SK-N-SH (cell line): ENCODE measurements at regions not wholly inside any gene's neighbourhood (a gene's known extent, or its start where the extent isn't known, plus 50 kb on each side); places are given as distances from the start of the nearest gene placed in this dataset.
A peak's percentile ranks its signal among the peaks of the same experiment; 100 is the strongest.

ENCODE experiments used
- CTCF ChIA-PET: fragments of 300-600, 350-600 bp; formaldehyde crosslinking; extraction: SDS; loops from one replicate; lab custom pipeline; 2021; lab: Yijun Ruan, JAX
- POLR2A ChIA-PET: fragments of 350-600 bp; sonication (Branson Sonifier 250); formaldehyde crosslinking; extraction: SDS; loops from one replicate; lab custom pipeline; 2020; ENCODE audit warnings: antibody characterized with exemption, inconsistent platforms; lab: Yijun Ruan, JAX
- DNase-seq: peaks from one replicate; pipeline ENCODE4 v3.0.0; 2012
- H2AFZ ChIP-seq: fragments of 200-600 bp; sonication (generic); 2 replicates; pipeline ENCODE4 v1.8.1; 2016; ENCODE audit warnings: antibody characterized with exemption, mild to moderate bottlenecking, low read depth
- H3F3A ChIP-seq: fragments of 200-600 bp; sonication (generic); replicated peaks from 2 replicates; pipeline ENCODE3; 2016; ENCODE audit warnings: antibody characterized with exemption, mild to moderate bottlenecking; ENCODE audit not compliant: insufficient read depth
- H3K27ac ChIP-seq, 2 experiments: fragments of 200-500 bp in 1 of 2; fragments of 200-600 bp in 1 of 2; sonication (Bioruptor generic) in 1 of 2; sonication (generic), shearing (Covaris generic) in 1 of 2; 2 replicates each; pipeline versions ENCODE4 v1.5.1 to v1.6.1; 2014 to 2016; ENCODE audit warnings: low read depth in 2 of 2, inconsistent platforms in 1 of 2, low read length in 1 of 2, mild to moderate bottlenecking in 1 of 2, mixed read lengths in 1 of 2
- H3K27me3 ChIP-seq: fragments of 200-600 bp; sonication (generic), shearing (Covaris generic); 2 replicates; pipeline ENCODE4 v1.6.1; 2016; ENCODE audit warnings: mixed run types; ENCODE audit not compliant: insufficient read depth
- H3K36me3 ChIP-seq, 2 experiments: fragments of 200-500 bp in 1 of 2; fragments of 200-600 bp in 1 of 2; sonication (Bioruptor generic) in 1 of 2; sonication (generic) in 1 of 2; replicated peaks in 1 of 2; 2 replicates each; pipeline versions ENCODE3 to v1.5.1; 2014 to 2016; ENCODE audit warnings: low read length in 1 of 2, mild to moderate bottlenecking in 1 of 2; ENCODE audit not compliant: insufficient read depth in 2 of 2, control insufficient read depth in 1 of 2
- H3K4me1 ChIP-seq, 2 experiments: fragments of 200-500 bp in 1 of 2; fragments of 200-600 bp in 1 of 2; sonication (Bioruptor generic) in 1 of 2; sonication (generic), shearing (Covaris generic) in 1 of 2; 2 replicates each; pipeline versions ENCODE4 v1.5.1 to v1.6.1; 2014 to 2016; ENCODE audit warnings: low read depth in 1 of 2, low read length in 1 of 2, mixed run types in 1 of 2; ENCODE audit not compliant: insufficient read depth in 2 of 2, control insufficient read depth in 1 of 2
- H3K4me2 ChIP-seq: fragments of 200-600 bp; sonication (generic), shearing (Covaris generic); 2 replicates; pipeline ENCODE4 v1.6.1; 2017; ENCODE audit warnings: mixed run types
- H3K4me3 ChIP-seq, 2 experiments: fragments of 200-500 bp in 1 of 2; fragments of 200-600 bp in 1 of 2; sonication (Bioruptor generic) in 1 of 2; sonication (generic), shearing (Covaris generic) in 1 of 2; 2 replicates each; pipeline versions ENCODE4 v1.5.1 to v1.8.1; 2014 to 2016; ENCODE audit warnings: low read depth in 2 of 2, inconsistent platforms in 1 of 2, low read length in 1 of 2, mild to moderate bottlenecking in 1 of 2, mixed read lengths in 1 of 2, moderate library complexity in 1 of 2
- H3K79me2 ChIP-seq: fragments of 200-600 bp; sonication (generic); 2 replicates; pipeline ENCODE4 v1.8.1; 2017; ENCODE audit warnings: mild to moderate bottlenecking; ENCODE audit not compliant: insufficient read depth
- H3K9ac ChIP-seq: fragments of 200-600 bp; sonication (generic); 2 replicates; pipeline ENCODE4 v1.6.1; 2017; ENCODE audit warnings: mixed run types
- H3K9me2 ChIP-seq: fragments of 200-600 bp; sonication (generic); 2 replicates; pipeline ENCODE4 v1.6.1; 2017; ENCODE audit warnings: mixed run types
- H3K9me3 ChIP-seq: fragments of 200-600 bp; sonication (generic); 2 replicates; pipeline ENCODE4 v1.6.1; 2017; ENCODE audit warnings: mixed run types, mild to moderate bottlenecking, moderate library complexity
- H4K20me1 ChIP-seq: fragments of 200-600 bp; sonication (generic); 2 replicates; pipeline ENCODE4 v1.6.1; 2017; ENCODE audit warnings: mild to moderate bottlenecking, mixed run types; ENCODE audit not compliant: insufficient read depth
- FOSL2 ChIP-seq: IDR thresholded peaks from 2 replicates; pipeline ENCODE4 v1.4.0; 2012; ENCODE audit warnings: low read depth, mild to moderate bottlenecking, moderate library complexity, borderline replicate concordance
- FOXJ3 ChIP-seq: sonication (generic); formaldehyde crosslinking; IDR thresholded peaks from 2 replicates; pipeline ENCODE4 v1.5.1; 2020; ENCODE audit warnings: mild to moderate bottlenecking, missing genetic modification reagents
- GABPA ChIP-seq: IDR thresholded peaks from 2 replicates; pipeline ENCODE4 v1.4.0; 2012; ENCODE audit warnings: low read depth, mild to moderate bottlenecking
- MAX ChIP-seq: IDR thresholded peaks from 2 replicates; pipeline ENCODE4 v1.4.0; 2012; ENCODE audit warnings: low read depth
- MEF2A ChIP-seq: IDR thresholded peaks from 2 replicates; pipeline ENCODE4 v1.4.0; 2012; ENCODE audit warnings: low read depth, borderline replicate concordance
- NFIC ChIP-seq: IDR thresholded peaks from 2 replicates; pipeline ENCODE4 v1.4.0; 2012; ENCODE audit warnings: borderline replicate concordance
- PBX3 ChIP-seq: IDR thresholded peaks from 2 replicates; pipeline ENCODE4; 2012
- POLR2AphosphoS5 ChIP-seq: IDR thresholded peaks from 2 replicates; pipeline ENCODE4 v1.6.1; 2012; ENCODE audit warnings: low read depth, low read length
- REST ChIP-seq: IDR thresholded peaks from 2 replicates; pipeline ENCODE4 v1.6.1; 2012; ENCODE audit warnings: mild to moderate bottlenecking, low read depth, low read length, moderate library complexity
- RXRA ChIP-seq: IDR thresholded peaks from 2 replicates; pipeline ENCODE4 v1.4.0; 2012; ENCODE audit warnings: low read depth, mild to moderate bottlenecking, borderline replicate concordance
- TAF1 ChIP-seq: IDR thresholded peaks from 2 replicates; pipeline ENCODE4 v1.6.1; 2012; ENCODE audit warnings: low read depth, mild to moderate bottlenecking, low read length, moderate library complexity, borderline replicate concordance
- USF1 ChIP-seq: IDR thresholded peaks from 2 replicates; pipeline ENCODE4 v1.4.0; 2012; ENCODE audit warnings: low read depth, borderline replicate concordance
- WGBS: methylation state at CpG from one replicate; pipeline ENCODE4 v1.1.6; 2017; ENCODE audit warnings: low lambda C conversion rate; 5-methylcytosine and 5-hydroxymethylcytosine counted together
- TF ChIP-seq, protein P1 (sequence below): fragments of 200-600 bp; sonication (generic); IDR thresholded peaks from 2 replicates; pipeline ENCODE4 v1.6.1; 2017; ENCODE audit warnings: antibody characterized with exemption, mild to moderate bottlenecking, moderate library complexity

- Histone ChIP-seq H3K79me2 (no peaks in the 10 kb centered on the region), H2AFZ (no peak overlapping the region), H3K27ac (no peak overlapping the region), H3F3A (no peaks in the 10 kb centered on the region), H3K9me2 (no peaks in the 10 kb centered on the region), H4K20me1 (no peaks in the 10 kb centered on the region), H3K9ac (no peak overlapping the region), H3K4me1 (no peaks in the 10 kb centered on the region; a peak in 1 of 4 replicates), H3K4me2 (no peak overlapping the region), H3K9me3 (no peaks in the 10 kb centered on the region), H3K4me3 (no peak overlapping the region), H3K36me3 (no peaks in the 10 kb centered on the region), H3K27me3 (no peaks in the 10 kb centered on the region)
- TF ChIP-seq PBX3 = 0 out of 2 replicates have a peak, but pooled peaks have one; percentile 16
- no peak for TF ChIP-seq FOXJ3
- CTCF ChIA-PET = no interaction called here
- 89% methylated on average over 1 of the region's 1 CpG for WGBS
- DNase-seq = no peak
- POLR2A ChIA-PET = no interaction called here
Measured at GRCh38 chr7:85708221-85708620, 521.4 kb upstream of the SEMA3D start.

DNA sequence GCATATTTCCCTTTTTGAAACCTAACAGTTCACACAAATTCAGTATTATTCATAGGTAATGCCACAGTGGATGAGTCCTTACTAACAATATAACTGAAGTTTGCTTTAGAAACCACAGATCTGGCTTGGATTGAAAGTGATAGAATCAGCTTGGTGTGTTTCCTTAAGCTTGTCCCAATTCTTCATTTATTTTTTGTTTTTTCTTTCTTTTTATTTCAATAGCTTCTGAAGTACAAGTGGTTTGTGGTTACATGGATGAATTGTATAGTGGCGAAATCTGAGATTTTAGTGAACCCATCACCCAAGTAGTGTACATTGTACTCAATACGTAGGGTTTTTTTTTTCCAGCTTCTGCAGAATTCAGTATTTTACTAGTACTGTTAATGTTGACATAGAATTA is 518.2 kb upstream of the SEMA3D start:
- Histone ChIP-seq H3K4me2 (no peak overlapping the region), H3K9ac (no peak overlapping the region), H3K27ac (no peak overlapping the region), H3K27me3 (no peaks in the 10 kb centered on the region), H3K9me2 (no peaks in the 10 kb centered on the region), H3K4me1 (peaks cover 0 to 4% of the 10 kb centered on the region in 2 experiments; a peak in 1 of 4 replicates), H4K20me1 (no peaks in the 10 kb centered on the region), H2AFZ (no peak overlapping the region), H3K9me3 (no peaks in the 10 kb centered on the region), H3F3A (peaks cover 4% of the 10 kb centered on the region), H3K79me2 (no peaks in the 10 kb centered on the region), H3K4me3 (no peak overlapping the region), H3K36me3 (no peaks in the 10 kb centered on the region)
- DNase-seq = no peak
- TF ChIP-seq POLR2AphosphoS5 (no peak), USF1 (no peak), RXRA (no peak)
- ChIA-PET POLR2A (no interaction called here), CTCF (interaction anchor here (1.3 kb wide), 1 partner anchor 13 kb away, joined by 3 read pairs; no protein-coding TSS in a partner anchor)
- 91% methylated on average over 2 of the region's 2 CpGs for WGBS

DNA sequence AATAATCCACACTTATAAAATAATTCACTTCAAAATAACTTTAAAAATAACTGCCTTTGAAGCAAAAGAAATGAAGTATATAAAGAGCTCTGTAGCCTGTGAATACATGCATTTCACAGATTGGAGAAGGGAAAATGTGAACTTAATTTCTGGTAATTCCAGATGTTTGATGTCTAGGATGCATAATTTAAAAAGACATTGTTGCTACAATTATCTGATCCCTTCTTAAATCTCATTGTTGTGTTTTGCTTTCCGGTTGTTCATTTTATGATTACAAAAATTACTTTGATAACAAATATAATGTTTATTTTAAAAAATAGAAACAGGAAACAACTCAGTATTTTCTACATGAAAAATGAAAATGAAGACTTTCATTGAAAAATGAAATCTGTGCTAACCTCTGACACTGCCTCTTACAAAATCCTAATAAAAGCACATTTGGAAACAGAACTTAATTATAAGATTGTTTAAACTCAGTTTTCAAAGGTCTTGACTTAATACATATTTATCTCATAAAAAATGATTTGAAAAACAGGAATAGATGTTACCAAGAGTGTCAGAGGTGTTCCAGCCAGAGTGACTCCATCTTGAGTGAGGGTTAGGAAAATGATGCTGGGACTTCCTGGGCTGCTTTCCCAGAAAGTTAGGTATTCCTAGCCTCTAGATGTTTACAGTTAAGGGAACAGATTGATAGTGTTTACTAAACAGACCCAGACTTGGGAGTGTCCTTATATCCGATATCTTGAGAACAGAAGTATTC is 516.6 kb upstream of the SEMA3D start:
- no peaks in the 10 kb centered on the region for H3K9me2 ChIP-seq
- no peak overlapping the region for H3K4me3 ChIP-seq
- POLR2A ChIA-PET = no interaction called here
- no peak for DNase-seq
- WGBS = over 99% methylated on average over 2 of the region's 2 CpGs
- peaks cover 0 to 4% of the 10 kb centered on the region in 2 experiments; a peak in 1 of 4 replicates for H3K4me1 ChIP-seq
- CTCF ChIA-PET = no interaction called here
- H2AFZ ChIP-seq = peak overlapping the region; percentile 1; the same call in 1 of the 2 replicates
- H3K4me2 ChIP-seq = no peak overlapping the region
- no peaks in the 10 kb centered on the region for H4K20me1 ChIP-seq
- peaks cover 4% of the 10 kb centered on the region for H3F3A ChIP-seq
- no peaks in the 10 kb centered on the region for H3K9me3 ChIP-seq
- H3K79me2 ChIP-seq = no peaks in the 10 kb centered on the region
- H3K36me3 ChIP-seq = no peaks in the 10 kb centered on the region
- H3K27ac ChIP-seq = no peak overlapping the region
- no peaks in the 10 kb centered on the region for H3K27me3 ChIP-seq
- H3K9ac ChIP-seq = no peak overlapping the region
- no peak for TF ChIP-seq POLR2AphosphoS5
- no peak for TF ChIP-seq MAX
- TF ChIP-seq, protein P1, sequence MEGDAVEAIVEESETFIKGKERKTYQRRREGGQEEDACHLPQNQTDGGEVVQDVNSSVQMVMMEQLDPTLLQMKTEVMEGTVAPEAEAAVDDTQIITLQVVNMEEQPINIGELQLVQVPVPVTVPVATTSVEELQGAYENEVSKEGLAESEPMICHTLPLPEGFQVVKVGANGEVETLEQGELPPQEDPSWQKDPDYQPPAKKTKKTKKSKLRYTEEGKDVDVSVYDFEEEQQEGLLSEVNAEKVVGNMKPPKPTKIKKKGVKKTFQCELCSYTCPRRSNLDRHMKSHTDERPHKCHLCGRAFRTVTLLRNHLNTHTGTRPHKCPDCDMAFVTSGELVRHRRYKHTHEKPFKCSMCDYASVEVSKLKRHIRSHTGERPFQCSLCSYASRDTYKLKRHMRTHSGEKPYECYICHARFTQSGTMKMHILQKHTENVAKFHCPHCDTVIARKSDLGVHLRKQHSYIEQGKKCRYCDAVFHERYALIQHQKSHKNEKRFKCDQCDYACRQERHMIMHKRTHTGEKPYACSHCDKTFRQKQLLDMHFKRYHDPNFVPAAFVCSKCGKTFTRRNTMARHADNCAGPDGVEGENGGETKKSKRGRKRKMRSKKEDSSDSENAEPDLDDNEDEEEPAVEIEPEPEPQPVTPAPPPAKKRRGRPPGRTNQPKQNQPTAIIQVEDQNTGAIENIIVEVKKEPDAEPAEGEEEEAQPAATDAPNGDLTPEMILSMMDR = no peak
- TF ChIP-seq REST = no peak
- no peak for TF ChIP-seq FOSL2
- no peak for TF ChIP-seq GABPA
- TF ChIP-seq TAF1 = no peak
- TF ChIP-seq MEF2A = no peak
- TF ChIP-seq NFIC = no peak
